Ishikawa (cell line): ENCODE measurements at regions not wholly inside any gene's neighbourhood (a gene's known extent, or its start where the extent isn't known, plus 50 kb on each side); places are given as distances from the start of the nearest gene placed in this dataset.

Experiments used
- FOXM1 ChIP-seq: IDR thresholded peaks from 2 replicates; pipeline ENCODE4 v1.6.1; 2012; ENCODE audit warnings: low read depth, borderline replicate concordance
- TF ChIP-seq, protein P1 (sequence below): IDR thresholded peaks from 2 replicates; pipeline ENCODE4 v1.6.1; 2012; ENCODE audit warnings: low read depth, mild to moderate bottlenecking

DNA sequence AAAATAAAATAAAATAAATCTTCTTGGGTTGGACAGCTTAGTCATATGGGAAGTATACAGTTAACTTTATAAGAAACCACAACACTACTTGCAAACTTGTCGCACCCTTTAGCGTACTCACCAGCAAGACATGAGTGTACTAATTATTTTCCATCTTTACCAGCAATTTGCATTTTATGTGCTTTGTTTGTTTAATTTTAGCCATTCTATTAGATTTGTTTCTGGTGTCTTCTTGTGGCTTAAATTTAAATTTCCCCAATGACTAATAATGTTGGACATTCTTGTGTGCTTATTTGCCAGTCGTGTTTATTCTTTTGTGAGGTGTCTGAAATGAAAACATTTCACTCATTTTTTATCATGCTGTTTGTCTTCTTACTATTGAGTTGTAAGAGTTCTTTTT, 1172.2 kb upstream of the CITED2 start:
- TF ChIP-seq, protein P1, sequence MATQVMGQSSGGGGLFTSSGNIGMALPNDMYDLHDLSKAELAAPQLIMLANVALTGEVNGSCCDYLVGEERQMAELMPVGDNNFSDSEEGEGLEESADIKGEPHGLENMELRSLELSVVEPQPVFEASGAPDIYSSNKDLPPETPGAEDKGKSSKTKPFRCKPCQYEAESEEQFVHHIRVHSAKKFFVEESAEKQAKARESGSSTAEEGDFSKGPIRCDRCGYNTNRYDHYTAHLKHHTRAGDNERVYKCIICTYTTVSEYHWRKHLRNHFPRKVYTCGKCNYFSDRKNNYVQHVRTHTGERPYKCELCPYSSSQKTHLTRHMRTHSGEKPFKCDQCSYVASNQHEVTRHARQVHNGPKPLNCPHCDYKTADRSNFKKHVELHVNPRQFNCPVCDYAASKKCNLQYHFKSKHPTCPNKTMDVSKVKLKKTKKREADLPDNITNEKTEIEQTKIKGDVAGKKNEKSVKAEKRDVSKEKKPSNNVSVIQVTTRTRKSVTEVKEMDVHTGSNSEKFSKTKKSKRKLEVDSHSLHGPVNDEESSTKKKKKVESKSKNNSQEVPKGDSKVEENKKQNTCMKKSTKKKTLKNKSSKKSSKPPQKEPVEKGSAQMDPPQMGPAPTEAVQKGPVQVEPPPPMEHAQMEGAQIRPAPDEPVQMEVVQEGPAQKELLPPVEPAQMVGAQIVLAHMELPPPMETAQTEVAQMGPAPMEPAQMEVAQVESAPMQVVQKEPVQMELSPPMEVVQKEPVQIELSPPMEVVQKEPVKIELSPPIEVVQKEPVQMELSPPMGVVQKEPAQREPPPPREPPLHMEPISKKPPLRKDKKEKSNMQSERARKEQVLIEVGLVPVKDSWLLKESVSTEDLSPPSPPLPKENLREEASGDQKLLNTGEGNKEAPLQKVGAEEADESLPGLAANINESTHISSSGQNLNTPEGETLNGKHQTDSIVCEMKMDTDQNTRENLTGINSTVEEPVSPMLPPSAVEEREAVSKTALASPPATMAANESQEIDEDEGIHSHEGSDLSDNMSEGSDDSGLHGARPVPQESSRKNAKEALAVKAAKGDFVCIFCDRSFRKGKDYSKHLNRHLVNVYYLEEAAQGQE: no peak
- no peak for TF ChIP-seq FOXM1
